ENCODE measurements at regions not wholly inside any gene's neighbourhood (a gene's known extent, or its start where the extent isn't known, plus 50 kb on each side); places are given as distances from the start of the nearest gene placed in this dataset.

DNA sequence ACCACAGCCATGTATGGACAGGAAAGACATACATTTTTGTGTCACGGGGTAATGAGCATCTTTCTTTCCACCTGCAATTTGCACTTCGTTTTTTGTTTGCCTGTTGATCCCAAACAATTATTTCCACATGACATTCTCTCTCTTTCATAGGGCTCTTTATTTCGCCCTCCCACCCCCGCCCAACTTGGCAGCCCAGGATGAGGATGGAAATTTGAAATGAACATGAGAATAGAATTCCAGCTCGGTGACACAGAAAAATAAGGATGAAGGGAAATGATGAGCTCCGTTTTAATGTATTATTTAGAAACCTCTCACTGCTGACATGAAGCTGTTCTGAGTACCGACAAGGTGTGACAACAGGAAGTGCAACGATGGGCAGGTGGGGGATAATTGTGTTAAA lies 443.3 kb downstream of the SOCS6 start:
- Histone ChIP-seq H3K4me2 (replicated peaks; ENCODE audit: extremely low read depth, low read length, poor library complexity, severe bottlenecking) (no peak overlapping the region), H3K4me1 (ENCODE audit: control insufficient read depth in 1 of 2, insufficient read depth in 2 of 2, low read length in 2 of 2) (no peaks in the 10 kb centered on the region), H3K27ac (ENCODE audit: low read depth in 1 of 2, low read length in 2 of 2) (no peak overlapping the region), H3K79me2 (ENCODE audit: insufficient read depth, low read length) (no peaks in the 10 kb centered on the region), H2AFZ (ENCODE audit: insufficient read depth, low read depth, low read length, poor library complexity, severe bottlenecking) (no peak overlapping the region), H3K36me3 (replicated peaks in 1 of 2; ENCODE audit: control insufficient read depth in 1 of 2, insufficient read depth in 2 of 2, low read length in 2 of 2) (no peaks in the 10 kb centered on the region), H3K27me3 (ENCODE audit: control insufficient read depth in 2 of 2, insufficient read depth in 2 of 2, low read length in 2 of 2) (no peaks in the 10 kb centered on the region), H3K4me3 (replicated peaks in 1 of 3; ENCODE audit: low read depth in 2 of 3, low read length in 3 of 3) (no peak overlapping the region), H4K20me1 (ENCODE audit: insufficient read depth, low read length) (no peaks in the 10 kb centered on the region), H3K9ac (ENCODE audit: insufficient read depth, low read length, poor library complexity, severe bottlenecking) (no peak overlapping the region), H3K9me3 (replicated peaks in 1 of 2; ENCODE audit: control insufficient read depth in 1 of 2, insufficient read depth in 1 of 2, low read length in 2 of 2) (peaks cover 11% of the 10 kb centered on the region in 2 donors)
- Mint-ChIP-seq H3K27me3 (ENCODE audit: low read depth in 3 of 3) (peaks cover 0 to 1% (median 0%) of the 10 kb centered on the region in 3 donors), H3K27ac (no peak overlapping the region), H3K36me3 (no peaks in the 10 kb centered on the region), H3K9me3 (peaks cover 11 to 25% (median 20%) of the 10 kb centered on the region in 7 donors), H3K4me3 (no peak overlapping the region), H3K4me1 (no peaks in the 10 kb centered on the region)
- intact Hi-C loops (cut with micrococcal nuclease) = no loop called here
- no peak for TF ChIP-seq CTCF (IDR thresholded peaks at IDR 0.05)
- DNase-seq = no peak
- WGBS (ENCODE audit: insufficient coverage) = 90% methylated on average over 2 of the region's 8 CpGs

GRCh38 chr18:70720607-70721006 lies 431.8 kb downstream of the SOCS6 start:
- Histone ChIP-seq H3K36me3 (replicated peaks in 1 of 2; ENCODE audit: control insufficient read depth in 1 of 2, insufficient read depth in 2 of 2, low read length in 2 of 2) (no peaks in the 10 kb centered on the region), H3K79me2 (ENCODE audit: insufficient read depth, low read length) (no peaks in the 10 kb centered on the region), H3K9me3 (replicated peaks in 1 of 2; ENCODE audit: control insufficient read depth in 1 of 2, insufficient read depth in 1 of 2, low read length in 2 of 2) (no peaks in the 10 kb centered on the region), H3K27me3 (ENCODE audit: control insufficient read depth in 2 of 2, insufficient read depth in 2 of 2, low read length in 2 of 2) (no peaks in the 10 kb centered on the region), H3K4me3 (replicated peaks in 1 of 3; ENCODE audit: low read depth in 2 of 3, low read length in 3 of 3) (no peak overlapping the region), H3K9ac (ENCODE audit: insufficient read depth, low read length, poor library complexity, severe bottlenecking) (no peak overlapping the region), H3K4me2 (replicated peaks; ENCODE audit: extremely low read depth, low read length, poor library complexity, severe bottlenecking) (no peak overlapping the region), H2AFZ (ENCODE audit: insufficient read depth, low read depth, low read length, poor library complexity, severe bottlenecking) (no peak overlapping the region), H3K4me1 (ENCODE audit: control insufficient read depth in 1 of 2, insufficient read depth in 2 of 2, low read length in 2 of 2) (no peaks in the 10 kb centered on the region), H4K20me1 (ENCODE audit: insufficient read depth, low read length) (no peaks in the 10 kb centered on the region), H3K27ac (ENCODE audit: low read depth in 1 of 2, low read length in 2 of 2) (no peak overlapping the region)
- Mint-ChIP-seq H3K9me3 (peaks cover 1 to 14% (median 5%) of the 10 kb centered on the region in 7 donors), H3K27me3 (ENCODE audit: low read depth in 3 of 3) (peaks cover 0 to 1% (median 0%) of the 10 kb centered on the region in 3 donors), H3K36me3 (no peaks in the 10 kb centered on the region), H3K4me1 (no peaks in the 10 kb centered on the region), H3K27ac (no peak overlapping the region), H3K4me3 (no peak overlapping the region)
- TF ChIP-seq CTCF (IDR thresholded peaks at IDR 0.05) = no peak
- no CpG with 5 or more reads among the region's 5 CpGs for WGBS (ENCODE audit: insufficient coverage)
- intact Hi-C loops (cut with micrococcal nuclease) = no loop called here
- no peak for DNase-seq

All from CD14-positive monocyte (primary cell).